GM12891 (cell line): ENCODE measurements at regions not wholly inside any gene's neighbourhood (a gene's known extent, or its start where the extent isn't known, plus 50 kb on each side); places are given as distances from the start of the nearest gene placed in this dataset.

Experiments used
- PAX5 ChIP-seq: IDR thresholded peaks from 2 replicates; pipeline ENCODE4 v1.6.1; 2011; ENCODE audit warnings: low read length, moderate library complexity, mild to moderate bottlenecking; ENCODE audit not compliant: insufficient read depth, severe bottlenecking
- POLR2A ChIP-seq: IDR thresholded peaks from 2 replicates; pipeline ENCODE4 v1.6.1; 2011; ENCODE audit warnings: low read depth, low read length, control low read depth
- POLR2AphosphoS5 ChIP-seq: IDR thresholded peaks from 2 replicates; pipeline ENCODE4 v1.6.1; 2011; ENCODE audit warnings: low read depth, low read length, control low read depth
- POU2F2 ChIP-seq: IDR thresholded peaks from 2 replicates; pipeline ENCODE4 v1.6.1; 2011; ENCODE audit warnings: low read depth, mild to moderate bottlenecking, control low read depth, low read length, moderate library complexity
- SPI1 ChIP-seq: IDR thresholded peaks from 2 replicates; pipeline ENCODE4 v1.6.1; 2011; ENCODE audit warnings: low read depth, low read length, control low read depth
- TAF1 ChIP-seq: IDR thresholded peaks from 2 replicates; pipeline ENCODE4 v1.6.1; 2011; ENCODE audit warnings: low read depth, low read length, control low read depth

GRCh38 chr5:155282503-155283107, 269.1 kb downstream of the KIF4B start:
- TF ChIP-seq POLR2A (no peak), TAF1 (no peak), POLR2AphosphoS5 (no peak), PAX5 (no peak), POU2F2 (no peak), SPI1 (no peak)
